Muscle of leg (tissue), 3 donors: ENCODE measurements at regions not wholly inside any gene's neighbourhood (a gene's known extent, or its start where the extent isn't known, plus 50 kb on each side); places are given as distances from the start of the nearest gene placed in this dataset.

Source experiments
- DNase-seq: peaks from one replicate; pipeline ENCODE4 v3.0.0; 2013
- H3K27ac ChIP-seq: one replicate; pipeline ENCODE4 v1.5.1; 2013; ENCODE audit warnings: mild to moderate bottlenecking, low read length, control low read depth
- H3K27me3 ChIP-seq: one replicate; pipeline ENCODE4 v1.6.1; 2013; ENCODE audit warnings: low read length; ENCODE audit not compliant: control insufficient read depth, insufficient read depth
- H3K36me3 ChIP-seq: one replicate; pipeline ENCODE4 v1.6.1; 2013; ENCODE audit warnings: low read length; ENCODE audit not compliant: control insufficient read depth, insufficient read depth
- H3K4me1 ChIP-seq: one replicate; pipeline ENCODE4 v1.6.1; 2013; ENCODE audit warnings: low read length; ENCODE audit not compliant: control insufficient read depth, insufficient read depth
- H3K4me3 ChIP-seq: one replicate; pipeline ENCODE4 v1.5.1; 2013; ENCODE audit warnings: low read length, control low read depth
- H3K9me3 ChIP-seq: replicated peaks from 2 replicates; pipeline ENCODE4 v1.6.1; 2013; ENCODE audit warnings: low read depth, low read length; ENCODE audit not compliant: control insufficient read depth
- WGBS: methylation state at CpG from one replicate; pipeline ENCODE4 v1.1.5; 2013; ENCODE audit warnings: missing lambda C conversion rate; ENCODE audit not compliant: insufficient coverage; 5-methylcytosine and 5-hydroxymethylcytosine counted together

GRCh38 chr7:53638517-53638916 lies 603.1 kb downstream of the POM121L12 start:
- no peak overlapping the region for H3K4me3 ChIP-seq
- H3K36me3 ChIP-seq, result no peaks in the 10 kb centered on the region
- no peaks in the 10 kb centered on the region for H3K4me1 ChIP-seq
- no peaks in the 10 kb centered on the region for H3K9me3 ChIP-seq
- no peaks in the 10 kb centered on the region for H3K27me3 ChIP-seq
- no peak overlapping the region for H3K27ac ChIP-seq
- DNase-seq, result no peak

GRCh38 chr7:53641091-53641490 lies 605.7 kb downstream of the POM121L12 start:
- Histone ChIP-seq H3K4me1 (no peaks in the 10 kb centered on the region), H3K4me3 (no peak overlapping the region), H3K27ac (no peak overlapping the region), H3K36me3 (no peaks in the 10 kb centered on the region), H3K27me3 (no peaks in the 10 kb centered on the region), H3K9me3 (no peaks in the 10 kb centered on the region)
- DNase-seq, result no peak

- Histone ChIP-seq H3K4me1 (no peaks in the 10 kb centered on the region), H3K27me3 (no peaks in the 10 kb centered on the region), H3K4me3 (no peak overlapping the region), H3K9me3 (no peaks in the 10 kb centered on the region), H3K27ac (no peak overlapping the region), H3K36me3 (no peaks in the 10 kb centered on the region)
- WGBS, result 70% methylated on average over 4 of the region's 4 CpGs
- no peak for DNase-seq
These were observed 606.9 kb downstream of the POM121L12 start for GRCh38 chr7:53642361-53642760.

- Histone ChIP-seq H3K4me1 (no peaks in the 10 kb centered on the region), H3K4me3 (no peak overlapping the region), H3K9me3 (no peaks in the 10 kb centered on the region), H3K27me3 (no peaks in the 10 kb centered on the region), H3K27ac (no peak overlapping the region), H3K36me3 (no peaks in the 10 kb centered on the region)
- no CpG with 5 or more reads among the region's 2 CpGs for WGBS
- DNase-seq, result no peak
These were observed 607.4 kb downstream of the POM121L12 start for GRCh38 chr7:53642866-53643265.

- H3K36me3 ChIP-seq, result no peaks in the 10 kb centered on the region
- no peaks in the 10 kb centered on the region for H3K9me3 ChIP-seq
- H3K27me3 ChIP-seq, result no peaks in the 10 kb centered on the region
- WGBS, result no CpG with 5 or more reads among the region's 1 CpG
- no peak for DNase-seq
- H3K4me1 ChIP-seq, result no peaks in the 10 kb centered on the region
- no peak overlapping the region for H3K4me3 ChIP-seq
- H3K27ac ChIP-seq, result no peak overlapping the region
These were observed 621.4 kb downstream of the POM121L12 start for GRCh38 chr7:53656881-53657280.

GRCh38 chr7:53657586-53657985 lies 622.2 kb downstream of the POM121L12 start:
- Histone ChIP-seq H3K27me3 (no peaks in the 10 kb centered on the region), H3K27ac (no peak overlapping the region), H3K4me3 (no peak overlapping the region), H3K36me3 (no peaks in the 10 kb centered on the region), H3K4me1 (no peaks in the 10 kb centered on the region), H3K9me3 (no peaks in the 10 kb centered on the region)
- WGBS, result no CpG with 5 or more reads among the region's 1 CpG
- no peak for DNase-seq

- Histone ChIP-seq H3K4me3 (no peak overlapping the region), H3K36me3 (no peaks in the 10 kb centered on the region), H3K27ac (no peak overlapping the region), H3K4me1 (no peaks in the 10 kb centered on the region), H3K27me3 (no peaks in the 10 kb centered on the region), H3K9me3 (no peaks in the 10 kb centered on the region)
- no peak for DNase-seq
- no CpG with 5 or more reads among the region's 3 CpGs for WGBS
These were observed 623.5 kb downstream of the POM121L12 start for GRCh38 chr7:53658951-53659350.

- WGBS, result 92% methylated on average over 3 of the region's 4 CpGs
- H3K9me3 ChIP-seq, result no peaks in the 10 kb centered on the region
- no peaks in the 10 kb centered on the region for H3K4me1 ChIP-seq
- no peak for DNase-seq
- no peaks in the 10 kb centered on the region for H3K36me3 ChIP-seq
- no peaks in the 10 kb centered on the region for H3K27me3 ChIP-seq
- no peak overlapping the region for H3K27ac ChIP-seq
- H3K4me3 ChIP-seq, result no peak overlapping the region
These were observed 626.3 kb downstream of the POM121L12 start for GRCh38 chr7:53661645-53662217.

GRCh38 chr7:53672681-53673080 lies 637.2 kb downstream of the POM121L12 start:
- H3K4me3 ChIP-seq, result no peak overlapping the region
- H3K27ac ChIP-seq, result no peak overlapping the region
- DNase-seq, result peak; percentile 63
- H3K4me1 ChIP-seq, result no peaks in the 10 kb centered on the region
- WGBS, result no CpG with 5 or more reads among the region's 1 CpG
- no peaks in the 10 kb centered on the region for H3K9me3 ChIP-seq
- H3K36me3 ChIP-seq, result no peaks in the 10 kb centered on the region
- no peaks in the 10 kb centered on the region for H3K27me3 ChIP-seq

GRCh38 chr7:53675835-53676234 lies 640.4 kb downstream of the POM121L12 start:
- Histone ChIP-seq H3K27me3 (no peaks in the 10 kb centered on the region), H3K36me3 (no peaks in the 10 kb centered on the region), H3K9me3 (no peaks in the 10 kb centered on the region), H3K4me1 (no peaks in the 10 kb centered on the region), H3K4me3 (no peak overlapping the region), H3K27ac (no peak overlapping the region)
- WGBS, result no CpG with 5 or more reads among the region's 1 CpG
- no peak for DNase-seq

GRCh38 chr7:53684693-53685092 lies 649.3 kb downstream of the POM121L12 start:
- WGBS, result no CpG with 5 or more reads among the region's 3 CpGs
- Histone ChIP-seq H3K4me1 (no peaks in the 10 kb centered on the region), H3K9me3 (no peaks in the 10 kb centered on the region), H3K27me3 (no peaks in the 10 kb centered on the region), H3K36me3 (no peaks in the 10 kb centered on the region), H3K27ac (no peak overlapping the region), H3K4me3 (no peak overlapping the region)
- DNase-seq, result no peak
